Uterus (tissue), 2 donors: ENCODE measurements at regions not wholly inside any gene's neighbourhood (a gene's known extent, or its start where the extent isn't known, plus 50 kb on each side); places are given as distances from the start of the nearest gene placed in this dataset.

Experiments
- POLR2A ChIP-seq, 2 donors: fragments of 450-650 bp; IDR thresholded peaks; one replicate each; pipeline ENCODE4 v1.6.1; 2016; ENCODE audit warnings: antibody characterized with exemption in 2 of 2, mild to moderate bottlenecking in 1 of 2, moderate library complexity in 1 of 2
- TF ChIP-seq, protein P1 (sequence below), 4 experiments: fragments of 200-600 bp in 2 of 4; fragments of 450-650 bp in 2 of 4; sonication (generic) in 2 of 4; IDR thresholded peaks; one replicate each; pipeline ENCODE4 v1.5.1; 2016 to 2019; ENCODE audit warnings: antibody characterized with exemption in 4 of 4, mild to moderate bottlenecking in 2 of 4, moderate library complexity in 1 of 4

DNA sequence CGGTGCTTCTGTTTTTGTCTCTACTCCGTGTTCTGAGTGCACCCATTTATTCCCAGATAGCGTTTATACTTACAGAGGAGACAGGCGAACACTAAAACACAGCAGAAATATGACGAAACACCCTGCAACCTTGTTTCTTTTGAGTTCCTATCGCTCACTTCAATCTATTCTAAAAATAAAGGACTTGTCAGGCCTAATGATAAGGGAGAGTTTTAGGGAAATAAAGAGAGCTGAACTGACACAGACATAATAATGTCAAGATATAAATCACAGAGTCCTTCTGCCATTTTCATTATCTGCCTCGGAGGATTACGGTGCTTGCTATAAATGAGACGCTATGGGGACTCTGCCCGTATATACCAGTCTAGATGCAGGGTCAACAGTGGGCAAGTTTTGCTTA is 659.7 kb upstream of the SALL3 start:
- TF ChIP-seq, protein P1, sequence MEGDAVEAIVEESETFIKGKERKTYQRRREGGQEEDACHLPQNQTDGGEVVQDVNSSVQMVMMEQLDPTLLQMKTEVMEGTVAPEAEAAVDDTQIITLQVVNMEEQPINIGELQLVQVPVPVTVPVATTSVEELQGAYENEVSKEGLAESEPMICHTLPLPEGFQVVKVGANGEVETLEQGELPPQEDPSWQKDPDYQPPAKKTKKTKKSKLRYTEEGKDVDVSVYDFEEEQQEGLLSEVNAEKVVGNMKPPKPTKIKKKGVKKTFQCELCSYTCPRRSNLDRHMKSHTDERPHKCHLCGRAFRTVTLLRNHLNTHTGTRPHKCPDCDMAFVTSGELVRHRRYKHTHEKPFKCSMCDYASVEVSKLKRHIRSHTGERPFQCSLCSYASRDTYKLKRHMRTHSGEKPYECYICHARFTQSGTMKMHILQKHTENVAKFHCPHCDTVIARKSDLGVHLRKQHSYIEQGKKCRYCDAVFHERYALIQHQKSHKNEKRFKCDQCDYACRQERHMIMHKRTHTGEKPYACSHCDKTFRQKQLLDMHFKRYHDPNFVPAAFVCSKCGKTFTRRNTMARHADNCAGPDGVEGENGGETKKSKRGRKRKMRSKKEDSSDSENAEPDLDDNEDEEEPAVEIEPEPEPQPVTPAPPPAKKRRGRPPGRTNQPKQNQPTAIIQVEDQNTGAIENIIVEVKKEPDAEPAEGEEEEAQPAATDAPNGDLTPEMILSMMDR (IDR thresholded peaks at IDR 0.05), result no peak
- TF ChIP-seq POLR2A (IDR thresholded peaks at IDR 0.05), result no peak
